GM03348 (cell line): ENCODE measurements at regions not wholly inside any gene's neighbourhood (a gene's known extent, or its start where the extent isn't known, plus 50 kb on each side); places are given as distances from the start of the nearest gene placed in this dataset.

Experiments used
- DNase-seq: peaks from one replicate; pipeline ENCODE4 v3.0.0; 2012; ENCODE audit warnings: low spot score

DNA sequence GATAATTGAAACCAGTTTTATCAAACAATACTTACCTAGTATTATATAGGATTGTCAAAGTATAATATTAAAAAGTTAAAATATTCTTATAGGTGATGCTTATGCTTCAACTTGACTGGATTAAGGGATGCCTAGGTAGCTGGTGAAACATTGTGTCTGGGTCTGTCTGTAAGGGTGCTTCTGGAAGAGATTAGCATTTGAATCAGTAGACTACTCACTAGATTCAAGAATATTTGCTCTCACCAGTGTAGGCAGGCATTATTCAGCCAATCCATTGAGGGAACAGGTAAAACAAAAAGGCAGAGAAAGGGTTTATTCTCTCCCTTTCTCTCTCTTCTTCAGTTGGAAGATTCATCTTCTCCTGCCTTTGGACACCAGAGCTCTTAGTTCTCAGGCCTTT is 486.8 kb upstream of the GOLIM4 start:
- no peak for DNase-seq

DNA sequence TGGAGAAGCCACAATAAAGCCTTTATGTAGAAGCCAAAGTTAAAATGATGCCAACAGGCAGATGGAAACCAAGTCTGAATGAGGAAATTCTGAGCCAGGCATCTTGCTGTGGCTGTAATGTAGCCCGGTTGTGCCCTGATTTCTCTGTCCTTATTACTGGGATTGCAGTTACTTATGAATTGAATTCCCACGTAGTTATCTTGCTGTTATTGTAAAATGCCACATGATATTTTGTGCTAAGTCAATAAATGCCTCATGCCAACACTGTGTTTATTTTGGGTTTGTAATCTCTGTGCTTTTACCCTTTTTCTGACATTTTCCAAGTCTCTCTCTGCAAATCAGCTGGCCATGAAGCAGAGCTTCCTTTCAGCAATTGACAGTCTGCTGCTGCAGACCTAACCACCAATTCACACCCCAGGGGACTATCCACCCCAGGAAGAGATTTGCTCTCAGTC is 486.1 kb upstream of the GOLIM4 start:
- DNase-seq = no peak

DNA sequence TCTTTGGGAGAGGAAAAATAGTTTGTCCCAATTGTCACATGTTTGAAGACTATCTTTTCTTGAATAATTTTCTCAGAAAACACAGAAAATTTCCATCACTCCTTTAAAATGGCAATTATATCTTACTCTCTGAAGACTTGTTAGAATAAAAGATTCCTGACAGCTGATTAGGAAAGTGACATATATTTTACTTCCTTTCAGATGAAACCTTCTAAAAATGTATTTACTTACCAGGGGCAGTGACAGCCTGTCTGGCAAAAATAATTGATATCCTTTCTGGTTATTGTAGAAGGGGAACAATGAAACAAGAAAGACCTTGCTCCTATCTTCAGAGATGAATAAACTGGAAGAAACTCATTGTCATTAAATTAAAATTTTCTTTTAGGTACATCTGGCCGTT is 483.3 kb upstream of the GOLIM4 start:
- no peak for DNase-seq

DNA sequence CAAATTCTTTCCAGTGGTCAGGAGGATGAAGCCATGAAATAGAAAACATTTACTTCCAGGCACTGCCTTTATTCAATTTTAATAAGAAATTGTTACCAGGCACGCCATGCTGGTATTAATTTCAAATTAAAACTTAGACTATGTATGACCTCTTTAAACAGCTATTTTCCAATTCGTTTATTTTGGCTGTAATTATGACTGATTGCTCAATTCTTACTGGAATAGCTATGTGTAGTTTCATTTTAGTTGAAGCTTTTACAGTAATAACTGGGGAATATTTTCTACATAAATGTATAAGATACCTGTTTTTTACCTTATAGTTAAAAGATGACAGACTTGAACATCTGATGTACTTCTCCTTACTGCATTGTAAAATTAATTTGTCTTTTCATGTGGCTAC is 480.0 kb upstream of the GOLIM4 start:
- DNase-seq = no peak

DNA sequence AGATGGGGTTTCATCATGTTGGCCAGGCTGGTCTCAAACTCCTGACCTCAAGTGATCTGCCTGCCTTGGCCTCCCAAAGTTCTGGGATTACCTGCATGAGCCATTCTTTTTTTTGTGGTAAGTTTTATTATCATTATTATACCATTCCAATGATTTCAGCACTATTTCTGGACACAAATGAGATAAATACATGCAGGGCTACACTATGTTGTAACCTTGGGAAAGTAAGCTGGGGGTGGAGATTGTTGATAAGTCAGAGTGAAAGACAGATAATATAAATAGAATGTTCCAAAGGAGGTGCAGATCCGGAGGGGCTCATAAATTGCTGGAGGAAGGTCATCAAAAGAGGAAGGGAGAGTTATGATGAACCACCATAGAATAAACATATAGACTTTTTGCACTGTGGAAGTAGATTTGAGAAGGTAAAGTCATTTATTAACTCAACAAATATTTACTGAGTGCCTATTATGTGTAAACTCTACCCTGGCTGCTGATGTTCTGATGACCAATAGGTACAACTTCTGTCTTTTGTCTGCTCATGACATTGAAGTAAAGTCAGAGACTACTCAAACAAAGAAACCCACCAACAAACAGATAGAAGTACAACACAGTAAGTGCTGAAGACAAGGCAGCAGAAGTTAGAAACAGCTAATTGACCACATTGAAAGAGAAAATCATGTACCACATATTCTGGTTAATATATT is 478.9 kb upstream of the GOLIM4 start:
- no peak for DNase-seq

DNA sequence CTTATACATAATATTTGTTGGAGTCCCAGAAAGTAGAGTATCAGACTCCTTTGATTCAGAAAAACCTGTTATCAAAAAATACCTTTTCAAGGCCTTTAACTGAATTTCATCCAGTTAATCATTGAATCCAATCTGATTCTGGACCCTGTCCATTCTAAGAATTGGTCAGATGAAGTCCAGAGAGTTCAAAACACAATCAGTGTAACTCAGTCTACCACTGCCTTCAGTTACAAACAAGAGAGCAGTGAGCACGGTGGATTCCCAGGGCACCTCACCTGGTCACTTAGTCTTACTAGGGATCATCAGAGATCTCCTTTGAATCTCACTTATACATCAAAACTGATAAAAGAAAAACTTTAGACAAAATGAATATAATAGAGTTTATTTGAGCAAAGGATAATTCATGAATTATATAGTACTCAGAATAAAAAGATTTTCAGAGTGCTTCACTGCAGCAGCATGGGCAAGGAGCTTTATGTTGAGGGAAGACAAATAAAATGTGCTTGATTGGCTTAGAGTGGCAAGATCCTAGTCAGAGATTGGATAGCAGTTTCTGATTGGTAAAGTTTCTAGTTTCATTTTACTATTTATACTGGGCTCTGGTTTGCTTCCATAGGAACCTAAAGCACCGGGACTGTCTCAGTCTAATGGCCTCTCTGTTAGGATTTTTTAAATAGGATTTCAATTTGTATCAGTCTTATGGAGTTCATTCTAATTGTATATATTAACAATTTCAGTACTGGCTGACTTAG is 474.9 kb upstream of the GOLIM4 start:
- DNase-seq = no peak

DNA sequence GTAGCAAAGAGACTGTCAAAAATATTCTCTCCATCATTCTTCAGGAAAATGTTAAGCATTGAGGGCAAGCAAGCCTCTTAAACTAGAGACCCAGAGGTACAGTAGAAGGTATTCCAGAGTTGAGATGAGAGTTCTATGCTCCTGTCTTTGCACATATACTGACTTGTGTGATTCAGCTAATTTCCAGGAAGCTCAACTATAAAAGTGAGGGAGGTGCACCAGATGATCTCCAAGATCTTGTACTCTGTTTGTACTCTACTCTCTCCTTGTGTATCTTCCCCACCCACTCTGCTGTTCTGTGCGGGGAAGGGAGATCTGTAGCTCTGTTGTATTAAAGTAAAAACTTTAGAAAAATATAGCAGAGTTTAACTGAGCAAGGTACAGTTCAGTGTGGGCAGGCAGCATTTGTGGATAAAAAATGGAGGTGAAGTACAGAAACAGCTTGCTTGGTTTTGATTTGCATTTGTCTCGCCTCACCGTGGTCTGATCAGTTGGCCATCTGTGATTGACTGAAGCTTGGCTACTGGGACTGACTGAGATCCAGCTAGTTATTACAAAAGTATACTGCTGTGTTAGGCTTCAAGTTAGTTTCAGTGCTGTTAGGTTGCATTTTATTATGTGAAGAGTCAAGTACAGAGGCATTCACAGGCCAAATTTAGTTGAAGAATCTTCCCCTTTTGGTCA is 463.1 kb upstream of the GOLIM4 start:
- no peak for DNase-seq

DNA sequence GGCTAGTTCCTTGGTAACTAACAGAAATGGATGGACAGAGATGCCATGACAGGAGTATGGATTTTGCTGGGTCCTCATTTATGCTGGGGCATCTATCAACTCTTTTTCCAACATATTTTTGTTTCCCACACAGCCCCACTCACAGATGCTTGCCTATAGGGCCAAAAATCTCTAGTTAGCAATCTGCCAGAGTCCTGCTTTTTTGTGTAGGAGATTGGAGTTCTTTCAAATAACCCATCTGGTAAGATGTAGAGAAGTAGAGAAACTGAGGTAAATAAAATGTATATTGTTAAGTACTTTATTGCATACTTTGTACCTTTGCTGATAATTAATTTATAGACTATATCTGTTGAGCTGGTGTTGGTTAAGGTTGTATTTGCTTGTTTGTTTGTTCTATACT is 456.5 kb upstream of the GOLIM4 start:
- no peak for DNase-seq

DNA sequence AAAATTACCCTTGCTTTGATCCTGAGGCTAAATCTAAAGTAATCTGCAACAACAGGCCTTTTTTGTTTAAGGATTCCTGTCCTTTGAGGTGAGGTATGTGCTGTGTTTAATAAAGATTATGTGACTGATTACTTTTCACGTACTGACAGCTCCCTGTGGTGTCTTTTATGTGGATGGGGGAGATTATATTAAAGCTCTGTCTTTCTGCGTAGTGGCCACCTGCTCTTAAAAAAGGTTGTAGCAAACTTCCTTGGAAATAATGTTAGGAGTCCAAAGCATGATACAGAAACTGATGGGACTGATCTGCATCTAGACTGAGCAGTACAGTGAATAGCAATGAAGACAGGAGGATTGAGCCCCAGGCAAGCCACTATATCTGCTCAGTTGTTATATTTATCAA is 453.0 kb upstream of the GOLIM4 start:
- DNase-seq = no peak

DNA sequence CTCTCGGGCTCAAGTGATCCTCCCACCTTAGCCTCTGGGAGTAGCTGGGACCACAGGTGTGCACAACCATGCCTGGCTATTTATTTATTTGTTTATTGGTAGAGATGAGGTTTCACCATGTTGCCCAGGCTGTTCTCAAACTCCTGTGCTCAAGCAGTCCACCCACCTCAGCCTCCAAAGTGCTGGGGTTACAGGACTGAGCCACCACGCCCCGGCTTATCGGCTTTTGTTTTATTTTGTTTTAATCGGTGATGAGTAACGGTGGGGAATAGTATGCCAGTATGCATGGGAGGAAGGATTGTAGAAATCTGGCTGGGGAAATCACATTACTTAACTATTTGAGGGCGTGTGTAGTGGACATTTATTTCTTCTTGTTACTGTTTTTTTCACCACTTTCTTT is 451.0 kb upstream of the GOLIM4 start:
- no peak for DNase-seq

DNA sequence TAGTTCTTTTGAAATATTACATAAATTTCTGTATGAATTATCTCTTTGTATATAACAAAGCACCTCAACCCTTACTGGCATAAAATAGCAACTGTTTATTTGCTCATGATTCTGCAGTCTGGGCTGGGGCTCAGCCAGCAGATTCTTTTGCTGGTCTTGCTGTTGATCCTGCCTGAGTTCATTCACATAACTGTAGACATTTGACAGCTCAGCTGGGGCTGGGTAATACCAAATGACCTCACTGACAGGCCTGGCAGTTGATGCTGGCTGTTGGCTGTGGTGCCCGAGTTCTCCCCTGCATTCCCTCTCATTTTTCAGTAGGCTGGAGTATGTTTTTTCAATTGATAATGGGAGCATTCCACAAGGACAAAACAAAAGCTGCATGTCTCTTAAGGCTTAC is 449.9 kb upstream of the GOLIM4 start:
- DNase-seq = no peak

DNA sequence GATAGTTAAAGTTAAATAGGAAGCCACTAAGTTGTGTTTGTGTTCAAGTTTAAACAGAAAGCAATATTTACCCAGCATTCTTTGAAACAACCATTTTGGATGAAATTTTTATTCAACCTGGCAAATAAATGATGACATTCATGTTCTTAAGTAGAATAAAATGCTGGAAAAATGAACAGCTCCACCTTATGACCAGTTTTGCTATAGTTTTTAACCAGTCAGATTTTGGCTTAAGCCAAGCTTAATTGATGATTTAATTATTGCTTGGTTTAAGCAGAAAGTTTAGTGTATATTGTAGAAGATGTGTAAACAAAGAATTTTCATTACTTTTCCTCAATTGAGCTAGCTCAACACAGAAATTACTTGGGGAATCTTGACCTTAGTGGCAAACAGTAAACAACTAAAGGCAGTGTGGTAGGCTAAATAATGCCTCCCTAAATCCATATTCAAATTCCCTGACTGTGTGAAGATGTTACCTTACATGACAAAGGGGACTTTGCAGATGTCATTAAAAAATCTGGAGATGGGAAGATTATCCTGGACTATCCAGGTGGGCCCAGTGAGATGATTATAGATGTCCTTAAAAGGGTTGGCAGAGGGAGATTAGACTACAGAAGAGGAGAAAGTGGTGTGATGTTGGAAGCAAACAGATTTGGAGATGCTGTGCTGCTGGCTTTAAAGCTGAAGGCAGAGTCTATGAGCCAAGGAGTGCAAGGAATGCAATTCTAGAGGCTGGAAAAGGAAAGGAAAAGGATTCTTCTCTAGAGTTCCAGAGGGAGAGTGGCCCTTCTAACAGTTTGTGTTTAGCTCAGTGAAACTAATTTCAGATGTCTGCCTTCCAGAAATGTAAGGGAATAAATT is 448.6 kb upstream of the GOLIM4 start:
- DNase-seq = no peak

DNA sequence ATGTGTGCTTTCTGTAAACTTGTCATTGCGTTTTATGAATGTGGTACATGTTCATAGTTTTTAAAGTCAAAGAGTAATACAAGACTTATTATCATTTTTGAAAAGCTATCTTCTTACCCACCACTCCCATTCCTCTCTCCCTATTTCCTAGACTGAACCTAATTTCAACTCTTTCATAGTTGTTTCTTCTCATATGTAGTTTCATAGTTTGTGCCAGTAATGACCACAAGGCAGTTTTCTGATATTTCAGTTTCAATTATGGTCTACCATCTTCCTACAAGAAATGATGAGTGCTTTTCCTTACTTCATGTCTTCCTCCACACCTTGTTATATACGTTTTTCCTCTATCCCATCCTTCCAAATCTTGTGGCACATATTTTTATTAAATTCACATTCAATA is 445.0 kb upstream of the GOLIM4 start:
- no peak for DNase-seq

DNA sequence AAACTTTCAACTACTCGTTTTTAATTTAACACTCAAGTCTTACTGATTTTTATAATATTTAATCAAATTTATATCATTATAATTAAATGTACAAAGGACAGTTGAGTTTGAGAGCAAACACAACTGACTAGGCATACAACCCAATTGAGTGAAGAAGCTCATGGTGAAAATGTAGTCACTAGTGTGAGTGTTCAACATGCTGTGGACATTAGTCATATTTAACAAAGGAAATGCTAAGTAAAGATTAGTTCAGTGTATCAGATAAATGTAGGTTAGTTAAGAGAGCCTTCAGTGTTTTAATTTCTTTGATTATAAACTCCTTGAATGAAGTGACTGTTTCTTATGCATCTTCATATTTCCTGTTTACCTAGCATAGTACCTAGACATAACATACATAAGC is 444.2 kb upstream of the GOLIM4 start:
- DNase-seq = no peak

DNA sequence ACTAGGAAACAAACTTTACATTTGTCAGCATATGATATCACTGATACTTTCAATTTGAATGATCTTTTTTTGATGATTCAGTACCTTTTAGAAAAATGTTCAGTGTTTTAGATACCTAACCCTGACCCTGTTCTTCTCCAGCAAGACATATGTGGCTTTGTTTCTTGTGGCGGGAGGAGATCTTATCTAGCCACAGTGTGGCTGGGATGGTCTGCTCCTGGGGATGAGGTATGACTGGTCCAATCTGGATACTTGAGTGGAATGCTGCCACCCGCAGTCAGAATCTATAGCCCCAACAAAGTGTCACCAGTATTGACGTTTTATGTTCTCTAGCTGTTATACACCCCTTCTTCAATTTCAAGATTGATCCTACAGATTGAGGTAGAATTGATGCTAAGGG is 439.0 kb upstream of the GOLIM4 start:
- DNase-seq = no peak

DNA sequence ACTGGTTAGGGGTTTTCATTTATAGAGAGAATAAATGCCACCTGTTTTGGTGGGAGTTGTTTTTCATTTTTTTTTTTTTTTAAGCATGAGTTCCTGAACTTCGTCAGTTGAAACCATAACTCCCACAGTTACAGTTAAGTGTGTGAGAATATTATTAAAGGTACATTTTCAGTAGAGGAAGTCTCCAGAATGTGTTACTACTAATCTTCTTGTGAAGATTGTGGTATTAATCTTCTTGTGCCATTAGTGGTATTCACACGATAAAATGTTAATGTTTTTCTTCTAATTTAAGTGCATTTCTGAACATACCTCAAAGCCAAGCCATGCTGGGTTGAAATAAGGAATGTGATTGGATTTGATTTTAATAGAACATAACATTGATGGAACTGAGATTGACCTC is 437.9 kb upstream of the GOLIM4 start:
- no peak for DNase-seq

DNA sequence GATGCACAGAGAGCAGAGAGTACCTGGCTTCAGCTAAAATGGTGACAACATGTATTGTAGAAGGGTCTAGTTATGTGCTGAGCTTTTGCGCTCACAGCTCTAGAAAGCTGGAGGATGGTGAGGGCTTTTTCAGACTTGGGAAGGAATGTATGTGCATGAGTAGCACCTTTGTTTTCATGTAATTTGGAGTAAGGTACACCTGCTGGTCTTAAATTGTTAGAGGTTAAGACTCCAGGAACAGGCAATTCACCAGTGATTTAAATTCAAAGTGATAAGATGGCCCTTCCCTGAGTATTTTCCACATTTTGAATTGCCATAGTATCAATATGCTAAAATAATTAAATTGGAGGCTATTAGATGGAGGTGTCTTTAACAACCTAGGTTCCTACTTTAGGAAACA is 436.4 kb upstream of the GOLIM4 start:
- no peak for DNase-seq

DNA sequence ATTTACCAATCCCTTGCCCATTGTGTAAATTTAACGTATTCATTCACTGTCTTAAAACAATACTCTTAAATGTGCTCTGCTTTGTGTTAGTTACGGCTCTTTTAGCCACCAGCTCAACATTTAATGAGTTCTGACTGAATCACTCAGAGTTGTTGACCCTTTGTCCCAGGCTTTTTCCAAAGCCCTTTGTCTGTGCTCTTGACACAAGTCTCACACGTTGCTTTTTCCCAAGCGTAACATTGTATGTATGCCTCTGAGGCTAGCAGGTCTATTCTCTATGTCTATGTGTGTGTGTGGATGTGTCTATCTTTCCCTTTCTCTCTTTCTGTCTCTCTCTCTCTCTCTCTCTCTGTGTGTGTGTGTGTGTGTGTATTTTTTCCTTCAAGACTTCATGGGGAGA is 435.4 kb upstream of the GOLIM4 start:
- DNase-seq = no peak

DNA sequence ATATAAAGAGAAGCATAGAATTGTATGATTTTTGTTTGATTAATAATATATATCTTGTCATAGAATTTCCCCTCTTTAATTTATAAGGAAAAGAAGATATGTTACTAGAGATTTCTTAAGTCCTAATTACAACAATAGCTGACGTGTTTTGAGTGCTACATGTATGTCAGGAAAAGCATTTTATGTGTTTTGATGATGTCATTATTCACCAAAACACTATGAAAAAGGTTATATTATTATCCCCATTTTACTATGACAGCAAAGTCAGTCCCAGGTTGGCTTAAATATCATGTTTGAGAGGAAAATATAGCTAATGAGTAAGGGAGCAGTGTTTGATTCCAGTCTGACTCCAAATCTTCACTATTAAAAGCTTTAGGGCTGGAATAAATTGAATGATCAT is 428.4 kb upstream of the GOLIM4 start:
- DNase-seq = no peak

DNA sequence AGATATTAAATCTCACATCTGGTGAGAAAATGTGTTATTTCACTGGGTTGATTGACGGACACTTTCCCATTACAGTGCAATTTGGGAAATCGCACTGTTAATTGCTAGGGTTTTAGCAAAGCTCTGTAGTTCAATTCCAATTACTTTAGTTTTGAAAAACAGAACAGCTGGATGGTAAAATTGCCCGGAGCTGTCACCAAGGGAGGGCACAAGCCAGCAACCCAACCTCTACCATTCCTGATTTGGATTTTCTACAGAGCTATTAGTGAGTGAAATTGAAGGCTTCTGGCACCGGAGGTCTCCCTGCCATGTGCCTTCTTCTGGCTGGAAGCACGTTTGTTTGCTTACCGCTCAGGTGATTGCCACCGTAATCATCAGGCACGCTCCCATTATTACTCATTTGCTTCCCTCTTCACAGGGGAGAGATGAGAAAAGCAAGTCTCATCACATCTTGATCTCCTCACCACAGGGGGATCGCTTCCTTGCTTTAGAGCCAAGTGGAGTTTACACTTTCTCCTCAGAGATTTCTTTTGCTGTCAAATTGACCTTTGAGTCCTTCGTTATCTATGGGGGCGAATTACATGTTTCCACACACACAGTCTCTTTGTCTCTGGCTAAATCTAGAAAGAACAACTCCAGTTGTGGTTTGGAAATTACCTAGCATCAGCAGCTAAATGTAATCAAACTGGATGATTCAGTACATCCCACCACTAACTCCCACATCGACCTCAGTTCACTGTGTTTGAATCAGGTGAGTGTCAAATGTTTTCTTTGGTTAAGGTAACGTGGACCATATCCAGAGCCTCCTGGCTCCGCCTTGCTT is 421.7 kb upstream of the GOLIM4 start:
- DNase-seq = no peak

DNA sequence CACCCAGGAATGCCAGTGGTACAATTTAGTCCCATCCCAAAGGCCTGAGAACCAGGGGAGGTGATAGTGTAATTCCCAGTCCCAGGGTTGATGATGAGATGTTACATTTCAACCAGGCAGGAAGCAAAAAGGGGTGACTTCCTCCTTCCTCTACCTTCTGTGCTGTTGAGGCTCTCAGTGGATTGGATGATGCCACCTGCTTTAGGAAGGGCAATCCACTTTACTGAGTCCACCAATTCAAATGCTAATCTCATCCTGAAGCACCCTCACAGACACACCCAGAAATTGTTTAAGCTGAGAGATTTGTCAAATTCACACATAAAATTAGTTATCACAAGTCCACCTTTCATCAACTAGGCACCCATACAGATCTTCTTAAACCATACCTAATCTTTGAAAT is 418.5 kb upstream of the GOLIM4 start:
- no peak for DNase-seq

DNA sequence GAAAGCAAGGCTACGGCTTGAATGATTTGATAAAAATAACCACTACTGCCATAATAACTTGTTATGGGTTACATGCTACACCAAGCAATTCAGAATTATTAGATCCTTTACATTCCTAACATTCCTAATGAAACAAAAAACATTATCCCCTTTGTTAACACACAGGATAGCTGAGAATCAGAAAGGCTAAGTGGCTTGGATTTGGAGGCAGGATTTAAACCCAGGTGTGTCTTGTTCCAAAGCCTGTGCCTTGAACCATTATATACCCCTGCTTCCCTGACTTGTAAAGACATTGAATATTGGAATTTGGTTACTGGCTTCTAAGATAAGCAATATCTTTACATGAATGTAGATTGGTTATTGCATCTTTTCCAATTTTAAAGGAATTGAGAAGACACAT is 417.1 kb upstream of the GOLIM4 start:
- DNase-seq = no peak
